ENCODE measurements at regions not wholly inside any gene's neighbourhood (a gene's known extent, or its start where the extent isn't known, plus 50 kb on each side); places are given as distances from the start of the nearest gene placed in this dataset.

GRCh38 chr9:117932585-117932984 is 228.4 kb downstream of the TLR4 start:
- Histone ChIP-seq H3K4me2 (ENCODE audit: low read length) (no peak overlapping the region), H3F3A (ENCODE audit: insufficient read depth, low read length) (no peaks in the 10 kb centered on the region), H3K9ac (ENCODE audit: low read length) (no peak overlapping the region), H3K4me1 (ENCODE audit: insufficient read depth, low read length, severe bottlenecking) (no peaks in the 10 kb centered on the region), H3K4me3 (ENCODE audit: low read depth, low read length, poor library complexity, severe bottlenecking) (no peak overlapping the region), H3K36me3 (ENCODE audit: insufficient read depth, low read length) (no peaks in the 10 kb centered on the region), H3K27me3 (ENCODE audit: insufficient read depth, low read length) (no peaks in the 10 kb centered on the region; the same call in 1 of the 2 replicates), H3K9me3 (ENCODE audit: low read length) (no peaks in the 10 kb centered on the region), H4K20me1 (ENCODE audit: insufficient read depth, low read length) (no peaks in the 10 kb centered on the region), H2AFZ (ENCODE audit: low read length) (no peak overlapping the region), H3K9me2 (ENCODE audit: low read depth, low read length) (no peaks in the 10 kb centered on the region), H3K27ac (ENCODE audit: low read depth, low read length, poor library complexity, severe bottlenecking) (no peak overlapping the region), H3K79me2 (ENCODE audit: insufficient read depth, low read length) (no peaks in the 10 kb centered on the region)
- no peak for TF ChIP-seq EZH2 (IDR thresholded peaks at IDR 0.05; ENCODE audit: borderline replicate concordance, low read length)
- TF ChIP-seq CTCF (IDR thresholded peaks at IDR 0.05; ENCODE audit: low read length): no peak

- Histone ChIP-seq H3K79me2 (ENCODE audit: insufficient read depth, low read length) (no peaks in the 10 kb centered on the region), H3K4me1 (ENCODE audit: insufficient read depth, low read length, severe bottlenecking) (no peaks in the 10 kb centered on the region), H3K9me2 (ENCODE audit: low read depth, low read length) (no peaks in the 10 kb centered on the region), H3K36me3 (ENCODE audit: insufficient read depth, low read length) (no peaks in the 10 kb centered on the region), H2AFZ (ENCODE audit: low read length) (no peak overlapping the region), H3F3A (ENCODE audit: insufficient read depth, low read length) (no peaks in the 10 kb centered on the region), H3K9ac (ENCODE audit: low read length) (no peak overlapping the region), H3K9me3 (ENCODE audit: low read length) (no peaks in the 10 kb centered on the region), H3K4me2 (ENCODE audit: low read length) (no peak overlapping the region), H3K4me3 (ENCODE audit: low read depth, low read length, poor library complexity, severe bottlenecking) (no peak overlapping the region), H3K27ac (ENCODE audit: low read depth, low read length, poor library complexity, severe bottlenecking) (no peak overlapping the region), H4K20me1 (ENCODE audit: insufficient read depth, low read length) (no peaks in the 10 kb centered on the region), H3K27me3 (ENCODE audit: insufficient read depth, low read length) (no peaks in the 10 kb centered on the region; the same call in 1 of the 2 replicates)
- TF ChIP-seq EZH2 (IDR thresholded peaks at IDR 0.05; ENCODE audit: borderline replicate concordance, low read length) (no peak), CTCF (IDR thresholded peaks at IDR 0.05; ENCODE audit: low read length) (no peak)
Measured at GRCh38 chr9:117936185-117937130, 232.3 kb downstream of the TLR4 start.

- no peaks in the 10 kb centered on the region for H3K27me3 ChIP-seq (ENCODE audit: insufficient read depth, low read length)
Measured at GRCh38 chr9:117938086-117938485, 233.9 kb downstream of the TLR4 start.

More at GRCh38 chr9:117938086-117938485, 233.9 kb downstream of the TLR4 start:
- Histone ChIP-seq H3K27ac (ENCODE audit: low read depth, low read length, poor library complexity, severe bottlenecking) (no peak overlapping the region), H3K9ac (ENCODE audit: low read length) (no peak overlapping the region), H3K9me2 (ENCODE audit: low read depth, low read length) (no peaks in the 10 kb centered on the region), H3F3A (ENCODE audit: insufficient read depth, low read length) (no peaks in the 10 kb centered on the region), H3K4me1 (ENCODE audit: insufficient read depth, low read length, severe bottlenecking) (no peaks in the 10 kb centered on the region), H3K4me3 (ENCODE audit: low read depth, low read length, poor library complexity, severe bottlenecking) (no peak overlapping the region), H2AFZ (ENCODE audit: low read length) (no peak overlapping the region), H3K36me3 (ENCODE audit: insufficient read depth, low read length) (no peaks in the 10 kb centered on the region), H3K9me3 (ENCODE audit: low read length) (no peaks in the 10 kb centered on the region), H3K79me2 (ENCODE audit: insufficient read depth, low read length) (no peaks in the 10 kb centered on the region), H3K4me2 (ENCODE audit: low read length) (no peak overlapping the region), H4K20me1 (ENCODE audit: insufficient read depth, low read length) (no peaks in the 10 kb centered on the region)
- no peak for TF ChIP-seq EZH2 (IDR thresholded peaks at IDR 0.05; ENCODE audit: borderline replicate concordance, low read length)
- no peak for TF ChIP-seq CTCF (IDR thresholded peaks at IDR 0.05; ENCODE audit: low read length)

Data from OCI-LY1 (cell line).